HL-60/S4 treated with retinoic acid at 250 ng/mL for 4 days and 3 days (cell line): ENCODE measurements at regions not wholly inside any gene's neighbourhood (a gene's known extent, or its start where the extent isn't known, plus 50 kb on each side); places are given as distances from the start of the nearest gene placed in this dataset.
"Not testable (repeated sequence)": the region's sequence is repeated elsewhere in the genome, so short reads cannot be mapped to it uniquely, and the experiment has no call there.

Experiments used
- in situ Hi-C: fragments of 300-500 bp; cut with MboI; formaldehyde crosslinking; loops from 2 replicates; pipeline ENCODE4 v1.7.0; 2022; ENCODE audit warnings: low sequenced_read_pairs

GRCh38 chr4:112085156-112086035 is 59.9 kb upstream of the FAM241A start:
- in situ Hi-C loops, result no loop called here

GRCh38 chr4:112086036-112086434 is 59.2 kb upstream of the FAM241A start:
- in situ Hi-C loops, result no loop called here

GRCh38 chr4:112086661-112087060 is 58.6 kb upstream of the FAM241A start:
- in situ Hi-C loops, result not testable (repeated sequence)

GRCh38 chr4:112092330-112092729 is 52.9 kb upstream of the FAM241A start:
- in situ Hi-C loops, result not testable (repeated sequence)

- in situ Hi-C loops, result no loop called here
Observed at GRCh38 chr4:112093636-112094202, 51.5 kb upstream of the FAM241A start.

GRCh38 chr4:112094330-112094729 is 50.9 kb upstream of the FAM241A start:
- in situ Hi-C loops, result no loop called here
